Spleen (tissue), 7 donors: ENCODE measurements at regions not wholly inside any gene's neighbourhood (a gene's known extent, or its start where the extent isn't known, plus 50 kb on each side); places are given as distances from the start of the nearest gene placed in this dataset.

Source experiments
- POLR2AphosphoS5 ChIP-seq, 3 donors: sonication (generic); formaldehyde crosslinking; IDR thresholded peaks; one replicate each; pipeline ENCODE4 v1.5.1; 2017; ENCODE audit warnings: antibody characterized with exemption in 3 of 3
- TF ChIP-seq, protein P1 (sequence below), 11 experiments: fragments of 200-600 bp in 7 of 11; fragments of 450-650 bp in 4 of 11; sonication (generic) in 4 of 11; IDR thresholded peaks in 8 of 11; conservative IDR thresholded peaks in 3 of 11; 1 replicate in 7 of 11; 2 replicates in 4 of 11; pipeline versions ENCODE4 v1.4.0 to v1.8.0; 2016 to 2021; ENCODE audit warnings: antibody characterized with exemption in 11 of 11, inconsistent platforms in 4 of 11, mild to moderate bottlenecking in 1 of 11
- donor health status: DM: no; HTN: no; CAD: no; lungs with moderate emphysema.
- donor health status: DM: no; HTN: no; CAD: no.
- donor health status: DM: no; HTN: no; CAD: no.

DNA sequence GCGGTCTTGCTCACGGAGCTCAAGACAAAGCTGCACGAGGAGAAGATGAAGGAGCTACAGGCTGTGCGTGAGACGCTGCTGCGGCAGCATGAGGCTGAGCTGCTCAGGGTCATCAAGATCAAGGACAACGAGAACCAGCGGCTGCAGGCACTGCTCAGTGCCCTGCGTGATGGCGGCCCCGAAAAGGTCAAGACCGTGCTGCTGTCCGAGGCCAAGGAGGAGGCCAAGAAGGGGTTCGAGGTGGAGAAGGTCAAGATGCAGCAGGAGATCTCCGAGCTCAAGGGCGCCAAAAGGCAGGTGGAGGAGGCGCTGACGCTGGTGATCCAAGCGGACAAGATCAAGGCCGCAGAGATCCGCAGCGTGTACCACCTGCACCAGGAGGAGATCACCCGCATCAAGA lies 51.4 kb downstream of the JAKMIP3 start:
- TF ChIP-seq, protein P1, sequence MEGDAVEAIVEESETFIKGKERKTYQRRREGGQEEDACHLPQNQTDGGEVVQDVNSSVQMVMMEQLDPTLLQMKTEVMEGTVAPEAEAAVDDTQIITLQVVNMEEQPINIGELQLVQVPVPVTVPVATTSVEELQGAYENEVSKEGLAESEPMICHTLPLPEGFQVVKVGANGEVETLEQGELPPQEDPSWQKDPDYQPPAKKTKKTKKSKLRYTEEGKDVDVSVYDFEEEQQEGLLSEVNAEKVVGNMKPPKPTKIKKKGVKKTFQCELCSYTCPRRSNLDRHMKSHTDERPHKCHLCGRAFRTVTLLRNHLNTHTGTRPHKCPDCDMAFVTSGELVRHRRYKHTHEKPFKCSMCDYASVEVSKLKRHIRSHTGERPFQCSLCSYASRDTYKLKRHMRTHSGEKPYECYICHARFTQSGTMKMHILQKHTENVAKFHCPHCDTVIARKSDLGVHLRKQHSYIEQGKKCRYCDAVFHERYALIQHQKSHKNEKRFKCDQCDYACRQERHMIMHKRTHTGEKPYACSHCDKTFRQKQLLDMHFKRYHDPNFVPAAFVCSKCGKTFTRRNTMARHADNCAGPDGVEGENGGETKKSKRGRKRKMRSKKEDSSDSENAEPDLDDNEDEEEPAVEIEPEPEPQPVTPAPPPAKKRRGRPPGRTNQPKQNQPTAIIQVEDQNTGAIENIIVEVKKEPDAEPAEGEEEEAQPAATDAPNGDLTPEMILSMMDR (IDR thresholded peaks at IDR 0.05 in 8 of 11, conservative IDR thresholded peaks at IDR 0.05 in 3 of 11) = no peak
- TF ChIP-seq POLR2AphosphoS5 (IDR thresholded peaks at IDR 0.05) = no peak
